ENCODE measurements at regions not wholly inside any gene's neighbourhood (a gene's known extent, or its start where the extent isn't known, plus 50 kb on each side); places are given as distances from the start of the nearest gene placed in this dataset.

- no peak overlapping the region for H3K4me3 Mint-ChIP-seq
- H3K27me3 Mint-ChIP-seq = no peaks in the 10 kb centered on the region
- no peak overlapping the region for H3K27ac Mint-ChIP-seq
- H3K4me1 Mint-ChIP-seq = no peaks in the 10 kb centered on the region
- H3K9me3 Mint-ChIP-seq = no peaks in the 10 kb centered on the region
- DNase-seq = no peak
- POLR2A ChIA-PET = no interaction called here
- CTCF ChIA-PET = no interaction called here
- H3K36me3 Mint-ChIP-seq (ENCODE audit: low read depth) = no peaks in the 10 kb centered on the region
Observed at GRCh38 chr12:105836242-105836622, 302.5 kb downstream of the NUAK1 start.

- Mint-ChIP-seq H3K27ac (no peak overlapping the region), H3K4me1 (no peaks in the 10 kb centered on the region), H3K36me3 (ENCODE audit: low read depth) (no peaks in the 10 kb centered on the region), H3K9me3 (no peaks in the 10 kb centered on the region), H3K27me3 (no peaks in the 10 kb centered on the region), H3K4me3 (no peak overlapping the region)
- CTCF ChIA-PET = no interaction called here
- no peak for DNase-seq
- POLR2A ChIA-PET = no interaction called here
Observed at GRCh38 chr12:105839629-105840127, 299.1 kb downstream of the NUAK1 start.

GRCh38 chr12:105840384-105840783, 298.4 kb downstream of the NUAK1 start:
- Mint-ChIP-seq H3K27ac (no peak overlapping the region), H3K9me3 (no peaks in the 10 kb centered on the region), H3K27me3 (no peaks in the 10 kb centered on the region), H3K4me3 (no peak overlapping the region), H3K4me1 (no peaks in the 10 kb centered on the region), H3K36me3 (ENCODE audit: low read depth) (no peaks in the 10 kb centered on the region)
- ChIA-PET CTCF (no interaction called here), POLR2A (no interaction called here)
- DNase-seq = no peak

- H3K36me3 Mint-ChIP-seq (ENCODE audit: low read depth) = no peaks in the 10 kb centered on the region
- no peak for DNase-seq
- no peaks in the 10 kb centered on the region for H3K27me3 Mint-ChIP-seq
- ChIA-PET CTCF (no interaction called here), POLR2A (no interaction called here)
- no peaks in the 10 kb centered on the region for H3K9me3 Mint-ChIP-seq
- no peak overlapping the region for H3K27ac Mint-ChIP-seq
- H3K4me1 Mint-ChIP-seq = no peaks in the 10 kb centered on the region
- no peak overlapping the region for H3K4me3 Mint-ChIP-seq
Observed at GRCh38 chr12:105841840-105842239, 296.9 kb downstream of the NUAK1 start.

GRCh38 chr12:105843561-105843960, 295.2 kb downstream of the NUAK1 start:
- DNase-seq = no peak
- ChIA-PET POLR2A (no interaction called here), CTCF (no interaction called here)
- H3K36me3 Mint-ChIP-seq (ENCODE audit: low read depth) = no peaks in the 10 kb centered on the region
- no peaks in the 10 kb centered on the region for H3K9me3 Mint-ChIP-seq
- no peak overlapping the region for H3K4me3 Mint-ChIP-seq
- H3K4me1 Mint-ChIP-seq = no peaks in the 10 kb centered on the region
- H3K27ac Mint-ChIP-seq = no peak overlapping the region
- no peaks in the 10 kb centered on the region for H3K27me3 Mint-ChIP-seq

GRCh38 chr12:105843986-105844760, 294.6 kb downstream of the NUAK1 start:
- Mint-ChIP-seq H3K27me3 (peaks cover 1% of the 10 kb centered on the region), H3K36me3 (ENCODE audit: low read depth) (no peaks in the 10 kb centered on the region), H3K4me1 (no peaks in the 10 kb centered on the region), H3K9me3 (no peaks in the 10 kb centered on the region), H3K4me3 (no peak overlapping the region), H3K27ac (no peak overlapping the region)
- ChIA-PET CTCF (no interaction called here), POLR2A (no interaction called here)
- DNase-seq = no peak

GRCh38 chr12:105846331-105846730, 292.4 kb downstream of the NUAK1 start:
- no peak for DNase-seq
- Mint-ChIP-seq H3K4me1 (no peaks in the 10 kb centered on the region), H3K27me3 (peaks cover 1% of the 10 kb centered on the region), H3K36me3 (ENCODE audit: low read depth) (no peaks in the 10 kb centered on the region), H3K9me3 (no peaks in the 10 kb centered on the region), H3K27ac (no peak overlapping the region), H3K4me3 (no peak overlapping the region)
- ChIA-PET POLR2A (no interaction called here), CTCF (no interaction called here)

- no peak for DNase-seq
- peaks cover 1% of the 10 kb centered on the region for H3K27me3 Mint-ChIP-seq
- CTCF ChIA-PET = no interaction called here
- no peaks in the 10 kb centered on the region for H3K4me1 Mint-ChIP-seq
- no peaks in the 10 kb centered on the region for H3K36me3 Mint-ChIP-seq (ENCODE audit: low read depth)
- H3K9me3 Mint-ChIP-seq = no peaks in the 10 kb centered on the region
- H3K4me3 Mint-ChIP-seq = no peak overlapping the region
- no peak overlapping the region for H3K27ac Mint-ChIP-seq
- POLR2A ChIA-PET = no interaction called here
Observed at GRCh38 chr12:105847068-105847467, 291.7 kb downstream of the NUAK1 start.

- Mint-ChIP-seq H3K27me3 (peaks cover 1% of the 10 kb centered on the region), H3K4me1 (no peaks in the 10 kb centered on the region), H3K4me3 (no peak overlapping the region), H3K27ac (no peak overlapping the region), H3K36me3 (ENCODE audit: low read depth) (no peaks in the 10 kb centered on the region), H3K9me3 (no peaks in the 10 kb centered on the region)
- DNase-seq = no peak
- ChIA-PET POLR2A (no interaction called here), CTCF (no interaction called here)
Observed at GRCh38 chr12:105848286-105848685, 290.5 kb downstream of the NUAK1 start.

GRCh38 chr12:105850103-105850968, 288.4 kb downstream of the NUAK1 start:
- ChIA-PET POLR2A (no interaction called here), CTCF (no interaction called here)
- no peaks in the 10 kb centered on the region for H3K9me3 Mint-ChIP-seq
- no peak overlapping the region for H3K27ac Mint-ChIP-seq
- no peak overlapping the region for H3K4me3 Mint-ChIP-seq
- no peaks in the 10 kb centered on the region for H3K36me3 Mint-ChIP-seq (ENCODE audit: low read depth)
- no peak for DNase-seq
- H3K4me1 Mint-ChIP-seq = no peaks in the 10 kb centered on the region
- H3K27me3 Mint-ChIP-seq = peaks cover 1% of the 10 kb centered on the region

GRCh38 chr12:105852496-105852895, 286.3 kb downstream of the NUAK1 start:
- Mint-ChIP-seq H3K27me3 (peaks cover 4% of the 10 kb centered on the region), H3K27ac (no peak overlapping the region), H3K9me3 (peaks cover 4% of the 10 kb centered on the region), H3K36me3 (ENCODE audit: low read depth) (no peaks in the 10 kb centered on the region), H3K4me3 (no peak overlapping the region), H3K4me1 (no peaks in the 10 kb centered on the region)
- CTCF ChIA-PET = no interaction called here
- DNase-seq = no peak
- POLR2A ChIA-PET = no interaction called here

- CTCF ChIA-PET = no interaction called here
- Mint-ChIP-seq H3K27me3 (peaks cover 4% of the 10 kb centered on the region), H3K4me1 (no peaks in the 10 kb centered on the region), H3K36me3 (ENCODE audit: low read depth) (no peaks in the 10 kb centered on the region), H3K9me3 (peaks cover 4% of the 10 kb centered on the region), H3K27ac (no peak overlapping the region), H3K4me3 (no peak overlapping the region)
- no peak for DNase-seq
- POLR2A ChIA-PET = no interaction called here
Observed at GRCh38 chr12:105852951-105853350, 285.8 kb downstream of the NUAK1 start.

GRCh38 chr12:105854071-105854470, 284.7 kb downstream of the NUAK1 start:
- Mint-ChIP-seq H3K36me3 (ENCODE audit: low read depth) (no peaks in the 10 kb centered on the region), H3K9me3 (peaks cover 4% of the 10 kb centered on the region), H3K4me3 (no peak overlapping the region), H3K27me3 (peaks cover 2% of the 10 kb centered on the region), H3K27ac (no peak overlapping the region), H3K4me1 (no peaks in the 10 kb centered on the region)
- DNase-seq = no peak
- ChIA-PET CTCF (interaction anchor here (0.8 kb wide), 1 partner anchor 37 kb away, joined by 3 read pairs; no protein-coding TSS in a partner anchor), POLR2A (no interaction called here)
